GM10266 (cell line): ENCODE measurements at regions not wholly inside any gene's neighbourhood (a gene's known extent, or its start where the extent isn't known, plus 50 kb on each side); places are given as distances from the start of the nearest gene placed in this dataset.

Experiments
- DNase-seq: peaks from one replicate; pipeline ENCODE4 v3.0.0; 2012; ENCODE audit errors: extremely low spot score
- CTCF ChIP-seq: IDR thresholded peaks from 2 replicates; pipeline ENCODE4 v1.5.1; 2012; ENCODE audit warnings: mild to moderate bottlenecking, low read depth; ENCODE audit not compliant: control insufficient read depth, insufficient read depth; ENCODE audit errors: missing control alignments

GRCh38 chr12:3351731-3352130 is 139.3 kb upstream of the PRMT8 start:
- no peak for TF ChIP-seq CTCF

GRCh38 chr12:3352230-3352629 is 138.8 kb upstream of the PRMT8 start:
- no peak for TF ChIP-seq CTCF
- DNase-seq: no peak

More at GRCh38 chr12:3351731-3352130, 139.3 kb upstream of the PRMT8 start:
- DNase-seq: no peak

- DNase-seq: no peak
- no peak for TF ChIP-seq CTCF
Measured at GRCh38 chr12:3353621-3354020, 137.4 kb upstream of the PRMT8 start.

GRCh38 chr12:3354586-3354985 is 136.4 kb upstream of the PRMT8 start:
- no peak for DNase-seq
- TF ChIP-seq CTCF: no peak

- DNase-seq: no peak
- TF ChIP-seq CTCF: no peak
Measured at GRCh38 chr12:3355378-3355900, 135.6 kb upstream of the PRMT8 start.

GRCh38 chr12:3357950-3358525 is 133.0 kb upstream of the PRMT8 start:
- DNase-seq: no peak
- no peak for TF ChIP-seq CTCF

GRCh38 chr12:3359478-3359877 is 131.5 kb upstream of the PRMT8 start:
- no peak for TF ChIP-seq CTCF
- DNase-seq: no peak
